ENCODE measurements at regions not wholly inside any gene's neighbourhood (a gene's known extent, or its start where the extent isn't known, plus 50 kb on each side); places are given as distances from the start of the nearest gene placed in this dataset.

DNA sequence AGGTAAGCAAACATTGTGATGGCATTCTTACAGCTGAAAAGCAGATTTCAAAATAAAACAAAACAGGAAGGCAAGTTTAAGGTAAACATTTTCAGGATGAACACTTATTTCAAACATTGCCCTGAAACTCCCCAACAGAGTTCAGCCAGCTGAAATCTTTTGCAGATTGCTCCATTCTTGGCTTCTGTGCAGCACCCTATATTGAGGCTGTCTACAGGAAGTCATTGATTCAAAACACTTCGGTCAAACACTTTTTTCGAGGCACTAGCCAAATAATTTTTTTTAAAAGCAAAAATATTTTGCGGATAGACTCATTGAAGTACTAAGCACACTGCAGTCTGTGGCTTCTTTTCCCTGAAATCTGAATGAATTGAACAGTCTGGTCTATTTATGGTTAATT lies 318.1 kb upstream of the PDE3A start:
- TF ChIP-seq, protein P1, sequence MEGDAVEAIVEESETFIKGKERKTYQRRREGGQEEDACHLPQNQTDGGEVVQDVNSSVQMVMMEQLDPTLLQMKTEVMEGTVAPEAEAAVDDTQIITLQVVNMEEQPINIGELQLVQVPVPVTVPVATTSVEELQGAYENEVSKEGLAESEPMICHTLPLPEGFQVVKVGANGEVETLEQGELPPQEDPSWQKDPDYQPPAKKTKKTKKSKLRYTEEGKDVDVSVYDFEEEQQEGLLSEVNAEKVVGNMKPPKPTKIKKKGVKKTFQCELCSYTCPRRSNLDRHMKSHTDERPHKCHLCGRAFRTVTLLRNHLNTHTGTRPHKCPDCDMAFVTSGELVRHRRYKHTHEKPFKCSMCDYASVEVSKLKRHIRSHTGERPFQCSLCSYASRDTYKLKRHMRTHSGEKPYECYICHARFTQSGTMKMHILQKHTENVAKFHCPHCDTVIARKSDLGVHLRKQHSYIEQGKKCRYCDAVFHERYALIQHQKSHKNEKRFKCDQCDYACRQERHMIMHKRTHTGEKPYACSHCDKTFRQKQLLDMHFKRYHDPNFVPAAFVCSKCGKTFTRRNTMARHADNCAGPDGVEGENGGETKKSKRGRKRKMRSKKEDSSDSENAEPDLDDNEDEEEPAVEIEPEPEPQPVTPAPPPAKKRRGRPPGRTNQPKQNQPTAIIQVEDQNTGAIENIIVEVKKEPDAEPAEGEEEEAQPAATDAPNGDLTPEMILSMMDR (IDR thresholded peaks at IDR 0.05), result no peak
- TF ChIP-seq POLR2A (IDR thresholded peaks at IDR 0.05), result no peak

Measured in heart left ventricle (tissue), 13 donors.